ENCODE measurements at regions not wholly inside any gene's neighbourhood (a gene's known extent, or its start where the extent isn't known, plus 50 kb on each side); places are given as distances from the start of the nearest gene placed in this dataset.

DNA sequence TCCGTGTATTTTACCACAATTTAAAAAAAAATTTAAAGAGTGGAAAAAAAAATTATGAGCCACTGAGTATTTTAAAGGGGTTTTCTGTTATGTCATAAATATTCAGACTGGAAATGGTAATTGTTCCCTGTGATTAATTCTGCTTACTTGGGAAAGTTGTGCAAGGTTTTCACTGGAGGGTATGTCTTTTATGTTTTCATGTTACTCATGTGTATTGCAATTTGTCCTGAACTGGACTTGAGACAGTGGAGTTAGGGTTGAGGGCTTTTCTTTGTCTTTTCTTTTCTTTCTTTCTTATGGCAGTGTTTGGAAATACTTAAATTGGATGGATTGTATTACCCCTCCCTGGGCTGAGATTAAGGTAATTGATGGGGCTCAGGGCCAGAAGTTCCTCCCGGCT lies 257.7 kb downstream of the BAMBI start:
- DNase-seq = no peak

DNA sequence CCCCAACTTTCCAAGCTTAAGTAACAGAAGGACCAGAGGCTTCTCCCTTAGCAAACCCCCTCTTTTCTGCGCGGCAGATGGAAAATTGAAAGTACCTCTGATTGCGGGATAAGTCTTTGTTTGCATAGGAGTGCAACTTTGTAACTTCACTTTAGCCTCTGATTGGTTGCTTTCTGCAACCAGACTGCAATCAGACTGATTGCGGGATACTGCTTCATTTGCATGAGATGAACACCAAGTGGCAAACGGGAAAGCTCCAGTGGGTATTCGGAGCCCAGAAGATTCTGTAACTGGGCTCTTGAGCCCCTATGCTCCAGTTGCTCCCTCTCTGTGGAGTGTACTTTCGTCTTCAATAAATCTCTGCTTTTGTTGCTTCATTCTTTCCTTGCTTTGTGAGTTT lies 260.6 kb downstream of the BAMBI start:
- no peak for DNase-seq

GRCh38 chr10:28938745-28939144 lies 261.4 kb downstream of the BAMBI start:
- no peak for DNase-seq

GRCh38 chr10:28939281-28940157 lies 262.2 kb downstream of the BAMBI start:
- DNase-seq = no peak

- DNase-seq = no peak
These were observed 263.0 kb downstream of the BAMBI start for GRCh38 chr10:28940158-28940888.

DNA sequence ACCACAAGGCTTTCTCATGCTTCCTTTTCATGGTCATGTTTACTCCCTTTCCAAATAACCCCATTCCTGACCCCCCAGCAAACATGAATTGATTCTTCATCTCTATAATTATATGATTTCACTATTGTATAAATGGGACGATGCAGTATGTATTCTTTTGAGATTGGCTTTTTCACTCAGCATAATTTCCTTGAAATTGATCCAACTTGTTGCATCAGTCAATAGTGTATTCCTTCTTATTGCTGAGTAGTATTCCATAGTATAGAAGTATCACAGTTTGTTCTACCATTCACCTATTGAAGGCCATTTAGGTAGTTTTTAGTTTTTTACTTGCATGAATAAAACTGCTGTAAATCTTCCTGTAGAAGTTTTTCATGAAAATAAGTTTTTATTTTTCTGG lies 264.7 kb downstream of the BAMBI start:
- no peak for DNase-seq

GRCh38 chr10:28945959-28946358 lies 268.6 kb downstream of the BAMBI start:
- DNase-seq = no peak

DNA sequence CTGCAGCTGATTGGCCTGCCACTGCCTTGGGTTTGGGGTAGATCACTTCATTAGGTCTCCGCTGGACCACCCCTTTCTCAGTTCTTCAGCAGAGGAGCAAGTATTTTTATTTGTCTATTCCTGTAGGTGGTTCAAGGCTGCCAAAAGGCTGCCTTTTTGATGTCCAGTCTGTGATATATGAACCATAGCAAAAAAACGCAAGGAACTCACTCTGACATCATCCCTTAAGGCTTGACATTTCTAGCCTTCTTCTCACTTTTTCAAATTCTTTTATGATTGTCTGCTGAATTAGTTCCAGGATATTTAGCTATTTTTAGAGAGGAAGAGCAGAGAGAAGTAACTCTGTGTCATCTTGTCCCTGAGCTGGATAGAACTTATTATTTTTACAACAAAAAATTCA lies 269.2 kb downstream of the BAMBI start:
- DNase-seq = no peak

DNA sequence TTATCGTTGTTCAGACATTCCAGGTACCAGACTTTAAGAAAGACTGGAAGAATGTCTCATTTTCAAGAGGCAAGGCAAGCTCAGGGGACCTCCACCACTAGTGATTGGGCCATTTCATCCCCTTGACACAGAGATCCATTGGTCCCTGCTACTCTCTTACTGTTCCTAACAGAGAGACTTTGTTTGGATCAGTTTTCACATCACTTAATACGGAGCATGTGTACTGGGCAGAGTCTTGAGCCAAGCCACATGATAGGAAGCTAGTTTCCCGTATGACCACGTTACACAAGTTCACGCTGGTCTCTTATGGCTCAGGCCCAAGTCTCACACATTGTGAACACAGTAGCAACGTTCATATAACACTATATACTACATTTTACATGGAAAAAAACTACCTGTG lies 269.9 kb downstream of the BAMBI start:
- no peak for DNase-seq

DNA sequence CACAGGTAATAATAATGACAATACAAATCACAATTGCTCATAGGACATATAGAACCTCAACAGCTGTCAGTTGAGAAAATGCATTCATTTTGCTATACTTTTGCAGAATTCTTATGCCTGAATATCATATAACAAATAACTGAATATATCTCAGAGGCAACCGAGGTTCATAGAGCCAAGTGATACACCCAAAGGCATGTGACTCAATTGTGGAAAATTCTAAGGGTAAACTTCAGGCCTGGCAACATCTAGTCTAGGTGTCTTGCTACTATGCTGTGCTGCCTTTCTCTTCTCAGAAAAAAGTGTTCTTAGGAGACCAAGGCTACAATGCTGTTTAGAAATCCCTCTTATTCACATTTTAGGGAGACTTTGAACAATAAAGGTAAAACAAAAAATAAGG lies 270.7 kb downstream of the BAMBI start:
- DNase-seq = no peak

GRCh38 chr10:28949005-28950004 lies 272.0 kb downstream of the BAMBI start:
- DNase-seq = no peak

- DNase-seq = no peak
These were observed 274.2 kb downstream of the BAMBI start for GRCh38 chr10:28951484-28951883.

DNA sequence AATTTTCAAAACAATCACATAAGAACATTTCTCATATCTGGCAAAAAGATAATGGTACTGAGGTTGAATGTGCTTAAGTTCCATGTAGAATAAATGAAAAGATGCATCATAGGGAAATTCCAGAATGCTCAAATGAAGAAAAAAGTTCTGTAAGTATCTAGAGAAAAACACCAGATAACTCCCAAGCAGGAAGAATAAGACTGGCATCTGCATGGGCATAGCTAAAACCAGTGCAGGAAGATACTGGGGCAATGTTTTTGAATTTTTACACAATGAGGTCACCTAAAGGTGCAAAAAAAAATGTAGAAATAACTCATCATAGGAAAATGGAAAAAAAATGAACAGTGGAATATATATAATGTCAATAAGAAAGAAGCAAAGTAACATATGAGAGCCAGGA lies 275.2 kb downstream of the BAMBI start:
- DNase-seq = no peak

DNA sequence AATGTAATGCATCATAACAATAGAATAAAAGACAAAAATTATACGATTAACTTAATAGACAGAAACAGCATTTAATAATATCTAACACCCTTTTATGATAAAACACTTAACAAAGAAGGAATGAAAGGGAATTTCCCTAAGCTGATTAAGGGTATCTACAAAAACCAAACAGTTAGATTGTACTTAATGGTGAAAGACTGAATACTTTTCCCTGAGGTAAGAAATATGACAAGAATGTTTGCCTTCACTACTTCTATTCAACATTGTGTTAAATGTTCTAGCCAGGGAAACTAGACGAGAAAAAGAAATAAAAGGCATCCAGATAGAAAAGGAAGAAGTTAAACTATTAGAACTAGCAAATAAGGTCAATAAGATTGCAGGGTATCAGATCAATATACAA lies 276.9 kb downstream of the BAMBI start:
- no peak for DNase-seq

- DNase-seq = no peak
These were observed 281.1 kb downstream of the BAMBI start for GRCh38 chr10:28958468-28958867.

DNA sequence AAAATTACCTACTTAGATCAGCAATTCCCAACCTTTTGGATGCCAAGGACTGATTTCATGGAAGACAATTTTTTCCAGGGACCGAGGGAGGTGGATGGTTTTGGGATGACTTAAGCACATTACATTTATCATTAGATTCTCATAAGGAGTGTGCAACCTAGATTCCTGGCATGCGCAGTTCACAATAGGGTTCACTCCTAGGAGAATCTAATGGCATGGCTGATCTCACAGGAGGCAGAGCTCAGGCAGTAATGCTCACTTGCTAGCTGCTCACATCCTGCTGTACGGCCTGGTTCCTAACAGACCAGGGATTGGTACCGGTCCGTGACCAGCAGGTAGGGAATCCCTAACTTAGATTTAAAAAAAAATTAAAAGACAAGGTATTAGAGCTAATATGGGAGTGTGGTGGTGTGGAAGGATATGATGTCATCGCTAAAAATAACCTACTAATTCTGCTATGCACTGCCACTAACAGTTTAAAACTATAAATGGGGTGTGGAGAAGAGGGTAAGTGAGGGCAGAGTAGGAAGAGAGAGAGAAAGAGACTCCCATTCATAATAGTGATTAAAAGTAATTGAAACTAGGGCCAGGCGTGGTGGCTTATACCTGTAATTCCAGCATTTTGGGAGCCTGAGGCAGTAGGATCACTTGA lies 282.7 kb downstream of the BAMBI start:
- DNase-seq = no peak

DNA sequence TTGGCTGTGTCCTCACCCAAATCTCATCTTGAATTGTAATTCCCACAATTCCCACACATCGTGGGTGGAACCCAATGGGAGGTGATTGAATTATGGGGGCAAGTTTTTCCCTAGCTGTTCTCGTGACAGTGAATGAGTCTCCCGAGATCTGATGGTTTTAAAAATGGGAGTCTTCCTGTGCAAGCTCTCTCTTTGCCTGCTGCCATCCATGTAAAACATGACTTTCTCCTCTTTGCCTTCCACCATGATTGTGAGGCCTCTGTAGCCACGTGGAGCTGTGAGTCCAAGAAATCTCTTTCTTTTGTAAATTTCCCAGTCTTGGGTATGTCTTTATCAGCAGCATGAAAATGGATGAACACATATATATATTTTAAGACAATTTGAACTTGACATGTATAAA lies 285.4 kb downstream of the BAMBI start:
- DNase-seq = no peak

DNA sequence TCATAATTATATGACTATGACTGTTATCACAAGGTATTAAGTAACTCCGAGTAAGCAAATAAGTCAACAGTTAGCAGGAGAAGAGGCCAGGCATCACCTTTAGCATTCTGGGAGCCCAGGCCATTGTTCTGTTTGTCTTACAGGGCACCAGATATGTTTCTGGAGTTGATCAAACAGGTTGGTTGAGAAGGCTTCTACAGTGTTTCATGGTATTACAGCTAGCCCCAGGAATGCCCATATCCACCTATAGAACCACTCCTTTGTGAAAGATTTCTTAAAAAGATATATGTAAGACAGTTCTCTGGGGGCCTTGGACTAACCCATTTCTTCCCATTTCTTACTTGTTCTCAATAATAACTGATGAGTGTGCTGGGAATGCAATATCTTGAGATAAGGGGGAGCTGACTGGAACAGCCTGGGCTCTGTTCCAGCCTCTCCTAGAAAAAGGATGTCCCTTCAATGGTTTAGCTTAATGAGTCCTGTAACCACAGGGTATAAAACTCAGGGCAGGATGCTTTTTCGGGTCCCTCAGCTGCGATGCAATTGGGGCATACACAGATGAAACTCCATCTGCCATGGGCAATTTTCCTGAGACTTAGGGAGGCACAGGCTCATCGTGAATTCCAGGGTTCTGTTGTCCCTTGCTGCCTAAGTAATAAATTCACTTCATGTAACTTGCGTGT lies 286.4 kb downstream of the BAMBI start:
- no peak for DNase-seq

GRCh38 chr10:28965937-28966336 lies 288.6 kb downstream of the BAMBI start:
- no peak for DNase-seq

DNA sequence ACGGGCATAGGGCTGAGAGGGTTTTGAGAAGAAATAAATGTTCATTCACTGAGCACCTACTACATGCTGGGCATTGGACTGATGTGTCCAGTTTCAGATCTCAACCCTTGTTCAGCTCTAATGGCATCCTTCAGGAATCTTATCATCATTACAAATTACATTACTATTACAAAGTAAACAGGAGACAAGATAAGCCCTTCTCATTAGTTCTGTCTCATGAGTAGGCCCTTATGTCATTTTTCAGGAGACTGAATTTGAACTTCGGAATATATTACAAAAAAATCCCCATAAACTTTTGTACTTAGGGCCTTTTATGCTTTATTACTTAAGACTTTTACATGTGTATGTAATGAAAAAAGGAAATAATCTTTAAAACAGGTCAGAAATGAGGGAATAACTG lies 289.7 kb downstream of the BAMBI start:
- no peak for DNase-seq

DNA sequence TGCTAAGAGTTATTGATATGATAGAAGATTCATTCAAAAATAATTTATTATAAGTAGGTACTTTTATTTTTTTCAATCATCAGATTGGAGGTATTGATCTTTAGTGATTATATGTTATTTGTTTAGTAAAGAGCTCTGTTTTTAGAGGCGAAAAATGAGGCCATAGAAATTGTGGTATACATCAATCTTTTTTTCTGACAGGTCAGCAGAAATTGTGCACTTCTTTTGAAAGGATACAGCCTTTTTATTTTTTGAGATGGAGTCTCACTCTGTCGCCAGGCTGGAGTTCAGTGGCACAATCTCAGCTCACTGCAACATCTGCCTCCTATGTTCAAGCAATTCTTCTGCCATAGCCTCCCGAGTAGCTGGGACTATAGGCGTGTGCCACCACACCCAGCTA lies 292.1 kb downstream of the BAMBI start:
- DNase-seq = no peak

DNA sequence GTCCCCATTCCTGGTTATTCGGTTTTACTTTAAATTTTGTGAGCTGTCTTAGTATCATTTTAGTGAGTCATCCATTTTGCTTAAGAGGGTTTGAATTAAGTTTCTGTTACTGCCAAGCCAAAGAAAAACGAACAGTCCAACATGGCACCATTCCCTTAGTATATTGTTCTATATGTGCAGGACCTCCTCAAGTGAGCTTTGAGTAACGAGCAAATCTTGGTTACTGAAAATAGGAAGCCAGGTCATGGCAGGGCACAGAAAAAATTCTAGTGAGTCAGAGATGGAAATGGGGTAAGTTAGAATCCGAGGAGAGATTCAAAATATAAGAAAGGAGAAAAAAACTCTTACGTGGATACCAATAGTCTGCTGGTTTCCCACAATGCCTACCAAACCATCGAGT lies 292.9 kb downstream of the BAMBI start:
- DNase-seq = no peak

All from activated CD4-positive, alpha-beta T cell treated with anti-CD3 and anti-CD28 coated beads, Interleukin-2, amount 50 U/mL, for 48 hours (primary cell).